ENCODE measurements at regions not wholly inside any gene's neighbourhood (a gene's known extent, or its start where the extent isn't known, plus 50 kb on each side); places are given as distances from the start of the nearest gene placed in this dataset.

- Histone ChIP-seq H4K20me1 (ENCODE audit: control insufficient read depth, insufficient read depth) (no peaks in the 10 kb centered on the region), H3K36me3 (ENCODE audit: control insufficient read depth in 2 of 2, insufficient read depth in 2 of 2, low read length in 1 of 2) (no peaks in the 10 kb centered on the region), H3K27ac (ENCODE audit: control insufficient read depth, insufficient read depth) (no peak overlapping the region), H3K4me2 (ENCODE audit: control insufficient read depth, insufficient read depth) (no peak overlapping the region), H3K27me3 (replicated peaks in 1 of 2; ENCODE audit: control insufficient read depth in 2 of 2, insufficient read depth in 2 of 2, low read length in 1 of 2) (no peaks in the 10 kb centered on the region), H3K4me3 (no peak overlapping the region), H3K4me1 (ENCODE audit: control insufficient read depth, insufficient read depth, low read length) (no peaks in the 10 kb centered on the region), H3K9ac (ENCODE audit: control insufficient read depth, insufficient read depth, low read length) (no peak overlapping the region), H3K79me2 (ENCODE audit: control insufficient read depth, insufficient read depth, low read length) (no peaks in the 10 kb centered on the region), H2AFZ (ENCODE audit: control insufficient read depth, low read depth, low read length) (no peak overlapping the region), H3K9me3 (replicated peaks; ENCODE audit: control insufficient read depth, insufficient read depth, low read length) (no peaks in the 10 kb centered on the region)
- no TSS peak for BruUV-seq (replicated peaks)
- ChIA-PET RAD21 (ENCODE audit: unreplicated experiment) (no interaction called here), CTCF (no interaction called here), SMC1A (ENCODE audit: uncharacterized antibody, unreplicated experiment) (interaction anchor here (1.0 kb wide), 1 partner anchor 21 kb away, joined by 3 read pairs; no protein-coding TSS in a partner anchor), POLR2A (no interaction called here)
- TF ChIP-seq BHLHE40 (IDR thresholded peaks at IDR 0.05; ENCODE audit: borderline replicate concordance in 1 of 2, low read depth in 2 of 2, low read length in 1 of 2), result 0 out of 4 replicates have a peak, but pooled peaks of 1 of the 2 experiments have one; percentile 6
- no peak for TF ChIP-seq NFIC (IDR thresholded peaks at IDR 0.05; ENCODE audit: low read depth, low read length)
- in situ Hi-C loops (cut with MboI) (no loop called here), intact Hi-C loops (cut with micrococcal nuclease; ENCODE audit: unreplicated experiment) (no loop called here)
- WGBS (ENCODE audit: insufficient coverage, insufficient replicate concordance, low lambda C conversion rate, missing lambda C conversion rate), result 0% methylated on average over 4 of the region's 4 CpGs
- FAIRE-seq (no peak), DNase-seq (ENCODE audit: low read depth, low spot score) (no peak), ATAC-seq (peak; percentile 45; the same call in 2 of the 3 replicates)
Observed at GRCh38 chr10:111316722-111317212, 239.9 kb downstream of the ADRA2A start.

- ChIA-PET SMC1A (ENCODE audit: uncharacterized antibody, unreplicated experiment) (no interaction called here), CTCF (interaction anchor here (1.4 kb wide), 1 partner anchor 25 kb away, joined by 4 read pairs; no protein-coding TSS in a partner anchor), RAD21 (ENCODE audit: unreplicated experiment) (no interaction called here), POLR2A (no interaction called here)
- H3K79me2 ChIP-seq (ENCODE audit: control insufficient read depth, insufficient read depth, low read length), result no peaks in the 10 kb centered on the region
- H3K27me3 ChIP-seq (replicated peaks in 1 of 2; ENCODE audit: control insufficient read depth in 2 of 2, insufficient read depth in 2 of 2, low read length in 1 of 2), result no peaks in the 10 kb centered on the region
- no TSS peak for BruUV-seq (replicated peaks)
- no peaks in the 10 kb centered on the region for H3K4me1 ChIP-seq (ENCODE audit: control insufficient read depth, insufficient read depth, low read length)
- no peak for FAIRE-seq
- no peak overlapping the region for H2AFZ ChIP-seq (ENCODE audit: control insufficient read depth, low read depth, low read length)
- no peak for DNase-seq (ENCODE audit: low read depth, low spot score)
- H3K36me3 ChIP-seq (ENCODE audit: control insufficient read depth in 2 of 2, insufficient read depth in 2 of 2, low read length in 1 of 2), result no peaks in the 10 kb centered on the region
- intact Hi-C loops (cut with micrococcal nuclease; ENCODE audit: unreplicated experiment), result no loop called here
- H3K27ac ChIP-seq (ENCODE audit: control insufficient read depth, insufficient read depth), result no peak overlapping the region
- H3K4me2 ChIP-seq (ENCODE audit: control insufficient read depth, insufficient read depth), result no peak overlapping the region
- H3K9me3 ChIP-seq (replicated peaks; ENCODE audit: control insufficient read depth, insufficient read depth, low read length), result no peaks in the 10 kb centered on the region
- no peak overlapping the region for H3K9ac ChIP-seq (ENCODE audit: control insufficient read depth, insufficient read depth, low read length)
- in situ Hi-C loops (cut with MboI), result no loop called here
- ATAC-seq, result no peak
- no peak overlapping the region for H3K4me3 ChIP-seq
- no peaks in the 10 kb centered on the region for H4K20me1 ChIP-seq (ENCODE audit: control insufficient read depth, insufficient read depth)
- no peak for TF ChIP-seq ZNF384 (IDR thresholded peaks at IDR 0.05; ENCODE audit: borderline replicate concordance, low read depth, low read length)
- TF ChIP-seq, protein P1, sequence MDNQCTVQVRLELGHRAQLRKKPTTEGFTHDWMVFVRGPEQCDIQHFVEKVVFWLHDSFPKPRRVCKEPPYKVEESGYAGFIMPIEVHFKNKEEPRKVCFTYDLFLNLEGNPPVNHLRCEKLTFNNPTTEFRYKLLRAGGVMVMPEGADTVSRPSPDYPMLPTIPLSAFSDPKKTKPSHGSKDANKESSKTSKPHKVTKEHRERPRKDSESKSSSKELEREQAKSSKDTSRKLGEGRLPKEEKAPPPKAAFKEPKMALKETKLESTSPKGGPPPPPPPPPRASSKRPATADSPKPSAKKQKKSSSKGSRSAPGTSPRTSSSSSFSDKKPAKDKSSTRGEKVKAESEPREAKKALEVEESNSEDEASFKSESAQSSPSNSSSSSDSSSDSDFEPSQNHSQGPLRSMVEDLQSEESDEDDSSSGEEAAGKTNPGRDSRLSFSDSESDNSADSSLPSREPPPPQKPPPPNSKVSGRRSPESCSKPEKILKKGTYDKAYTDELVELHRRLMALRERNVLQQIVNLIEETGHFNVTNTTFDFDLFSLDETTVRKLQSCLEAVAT (IDR thresholded peaks at IDR 0.05), result no peak
- TF ChIP-seq MYB (IDR thresholded peaks at IDR 0.05; ENCODE audit: borderline replicate concordance, low read depth, low read length), result no peak
- no peak for TF ChIP-seq RAD21 (IDR thresholded peaks at IDR 0.05; ENCODE audit: insufficient read depth, low read depth, low read length)
- no peak for TF ChIP-seq ETV6 (conservative IDR thresholded peaks at IDR 0.05 in 1 of 2, IDR thresholded peaks at IDR 0.05 in 1 of 2; ENCODE audit: borderline replicate concordance in 1 of 2, low read depth in 1 of 2)
- no peak for TF ChIP-seq CREM (IDR thresholded peaks at IDR 0.05; ENCODE audit: low read depth)
- TF ChIP-seq CHD2 (IDR thresholded peaks at IDR 0.05; ENCODE audit: borderline replicate concordance, low read depth, low read length), result no peak
- TF ChIP-seq NFIC (IDR thresholded peaks at IDR 0.05; ENCODE audit: low read depth, low read length), result no peak
- TF ChIP-seq BCLAF1 (IDR thresholded peaks at IDR 0.05), result no peak
- no peak for TF ChIP-seq IRF3 (IDR thresholded peaks at IDR 0.05)
- no peak for TF ChIP-seq ZBED1 (IDR thresholded peaks at IDR 0.05; ENCODE audit: borderline replicate concordance)
Observed at GRCh38 chr10:111319866-111320265, 243.0 kb downstream of the ADRA2A start.
